B cell (primary cell): ENCODE measurements at regions not wholly inside any gene's neighbourhood (a gene's known extent, or its start where the extent isn't known, plus 50 kb on each side); places are given as distances from the start of the nearest gene placed in this dataset.
"Not testable (repeated sequence)": the region's sequence is repeated elsewhere in the genome, so short reads cannot be mapped to it uniquely, and the experiment has no call there.

Experiments
- ATAC-seq: fragments of 200-7000 bp; cut with Tn5 transposase; one replicate; pipeline ENCODE4 v1.10.0; 2021; ENCODE audit warnings: low read depth, mild to moderate bottlenecking, moderate number of reproducible peaks, moderate library complexity
- CTCF ChIA-PET: fragments of 350-600 bp; sonication (Branson Sonifier 250); formaldehyde crosslinking; loops from one replicate; lab custom pipeline; 2021; ENCODE audit warnings: antibody characterized with exemption, inconsistent platforms; lab: Charles Lee
- POLR2A ChIA-PET: fragments of 350-600 bp; sonication (Branson Sonifier 250); formaldehyde crosslinking; loops from one replicate; lab custom pipeline; 2021; ENCODE audit warnings: antibody characterized with exemption; lab: Charles Lee
- DNase-seq: peaks from one replicate; pipeline ENCODE4 v3.0.0; 2013
- H2AFZ ChIP-seq: 2 replicates; pipeline ENCODE4 v1.6.1; 2012; ENCODE audit warnings: mild to moderate bottlenecking, low read depth, low read length; ENCODE audit not compliant: insufficient read depth, poor library complexity, severe bottlenecking
- H3K27ac ChIP-seq, 2 donors: 1 replicate in 1 of 2; 2 replicates in 1 of 2; pipeline ENCODE4 v1.5.1; 2012 to 2013; ENCODE audit warnings: low read length in 2 of 2, mild to moderate bottlenecking in 2 of 2, moderate library complexity in 1 of 2
- H3K27me3 ChIP-seq, 4 experiments: fragments of 200-600 bp in 1 of 4; sonication (generic) in 1 of 4; replicated peaks in 1 of 4; 1 replicate in 2 of 4; 2 replicates in 2 of 4; pipeline versions ENCODE4 v1.6.1 to v1.7.0; 2013 to 2016; ENCODE audit warnings: low read length in 3 of 4, mild to moderate bottlenecking in 2 of 4, mixed read lengths in 1 of 4, moderate library complexity in 1 of 4; ENCODE audit not compliant: insufficient read depth in 4 of 4, control insufficient read depth in 3 of 4; ENCODE audit errors: control extremely low read depth in 1 of 4
- H3K36me3 ChIP-seq, 2 experiments: replicated peaks in 1 of 2; 1 replicate in 1 of 2; 2 replicates in 1 of 2; pipeline versions ENCODE4 v1.6.1 to v1.7.1; 2013; ENCODE audit warnings: low read length in 1 of 2; ENCODE audit not compliant: insufficient read depth in 2 of 2, control insufficient read depth in 1 of 2; ENCODE audit errors: control extremely low read depth in 1 of 2, extremely low read depth in 1 of 2
- H3K4me1 ChIP-seq, 2 donors: fragments of 200-600 bp in 1 of 2; sonication (generic) in 1 of 2; 1 replicate in 1 of 2; 2 replicates in 1 of 2; pipeline versions ENCODE4 v1.5.1 to v1.6.1; 2013 to 2017; ENCODE audit warnings: low read length in 2 of 2; ENCODE audit not compliant: control insufficient read depth in 2 of 2, insufficient read depth in 2 of 2
- H3K4me2 ChIP-seq: replicated peaks from 2 replicates; pipeline ENCODE3; 2012; ENCODE audit warnings: mild to moderate bottlenecking, low read depth, low read length; ENCODE audit not compliant: poor library complexity, severe bottlenecking
- H3K4me3 ChIP-seq, 5 experiments: fragments of 200-600 bp in 1 of 5; sonication (generic) in 1 of 5; 1 replicate in 3 of 5; 2 replicates in 2 of 5; pipeline versions ENCODE4 v1.5.1 to v1.7.0; 2011 to 2016; ENCODE audit warnings: low read length in 4 of 5, mild to moderate bottlenecking in 4 of 5, low read depth in 2 of 5, control low read depth in 1 of 5, moderate library complexity in 1 of 5; ENCODE audit not compliant: insufficient read depth in 1 of 5; ENCODE audit errors: control extremely low read depth in 1 of 5, extremely low read depth in 1 of 5
- H3K79me2 ChIP-seq: fragments of 200-600 bp; sonication (generic); one replicate; pipeline ENCODE4 v1.6.0; 2016; ENCODE audit warnings: low read length; ENCODE audit not compliant: control insufficient read depth, insufficient read depth
- H3K9ac ChIP-seq: fragments of 200-600 bp; sonication (generic); 2 replicates; pipeline ENCODE4 v1.6.1; 2017; ENCODE audit warnings: mild to moderate bottlenecking, low read length, moderate library complexity
- H3K9me3 ChIP-seq, 3 donors: one replicate each; pipeline versions ENCODE4 v1.6.1 to v1.7.1; 2013; ENCODE audit warnings: low read length in 2 of 3; ENCODE audit not compliant: control insufficient read depth in 2 of 3, insufficient read depth in 1 of 3; ENCODE audit errors: control extremely low read depth in 1 of 3
- H4K20me1 ChIP-seq: 2 replicates; pipeline ENCODE4 v1.6.0; 2012; ENCODE audit warnings: mild to moderate bottlenecking, low read length; ENCODE audit not compliant: insufficient read depth, control insufficient read depth, poor library complexity, severe bottlenecking
- H3K27ac Mint-ChIP-seq: one replicate; pipeline ENCODE4 v1.8.0; 2021; ENCODE audit warnings: mixed read lengths
- H3K27me3 Mint-ChIP-seq: one replicate; pipeline ENCODE4 v1.8.0; 2021; ENCODE audit warnings: mixed read lengths
- H3K4me1 Mint-ChIP-seq: one replicate; pipeline ENCODE4 v1.8.0; 2021; ENCODE audit warnings: mixed read lengths
- H3K4me3 Mint-ChIP-seq: one replicate; pipeline ENCODE4 v1.8.0; 2021; ENCODE audit warnings: mixed read lengths
- H3K9me3 Mint-ChIP-seq: one replicate; pipeline ENCODE4 v1.8.0; 2022; ENCODE audit warnings: mixed read lengths; ENCODE audit not compliant: insufficient read depth
- WGBS: methylation state at CpG from one replicate; pipeline ENCODE4 v1.1.5; 2013; ENCODE audit warnings: missing lambda C conversion rate; ENCODE audit not compliant: insufficient coverage; 5-methylcytosine and 5-hydroxymethylcytosine counted together
- intact Hi-C: fragments of 100-400 bp; cut with micrococcal nuclease; formaldehyde crosslinking; loops from one replicate; pipeline ENCODE4 v1.10.0; 2022

DNA sequence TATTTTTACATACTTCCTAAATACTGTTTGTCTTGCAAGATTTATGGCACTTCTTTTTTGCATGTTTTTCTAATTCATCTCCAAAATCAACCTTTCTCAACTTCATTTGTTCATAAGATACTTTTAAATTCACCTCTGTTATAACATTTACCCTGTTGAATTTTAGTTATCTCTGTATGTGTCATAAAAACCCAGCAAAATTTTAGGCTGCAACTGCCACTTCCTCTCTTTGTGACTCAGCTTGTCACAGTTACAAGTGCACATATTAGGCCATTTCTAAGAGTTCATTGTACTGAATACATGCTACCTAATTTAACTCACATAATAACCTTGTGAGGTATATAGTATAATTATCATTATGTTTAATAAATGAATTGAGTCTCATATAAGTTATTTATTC is 1023.0 kb upstream of the DEFB115 start:
- H3K27ac ChIP-seq, H3K9ac ChIP-seq, H3K36me3 ChIP-seq, H3K4me2 ChIP-seq, H3K9me3 Mint-ChIP-seq, H2AFZ ChIP-seq, CTCF ChIA-PET, POLR2A ChIA-PET, H3K4me3 Mint-ChIP-seq, DNase-seq, H3K27me3 Mint-ChIP-seq, H3K4me3 ChIP-seq, ATAC-seq, H4K20me1 ChIP-seq, H3K4me1 Mint-ChIP-seq, H3K79me2 ChIP-seq, H3K27ac Mint-ChIP-seq, H3K4me1 ChIP-seq, H3K9me3 ChIP-seq, H3K27me3 ChIP-seq, intact Hi-C loops: not testable (repeated sequence)

DNA sequence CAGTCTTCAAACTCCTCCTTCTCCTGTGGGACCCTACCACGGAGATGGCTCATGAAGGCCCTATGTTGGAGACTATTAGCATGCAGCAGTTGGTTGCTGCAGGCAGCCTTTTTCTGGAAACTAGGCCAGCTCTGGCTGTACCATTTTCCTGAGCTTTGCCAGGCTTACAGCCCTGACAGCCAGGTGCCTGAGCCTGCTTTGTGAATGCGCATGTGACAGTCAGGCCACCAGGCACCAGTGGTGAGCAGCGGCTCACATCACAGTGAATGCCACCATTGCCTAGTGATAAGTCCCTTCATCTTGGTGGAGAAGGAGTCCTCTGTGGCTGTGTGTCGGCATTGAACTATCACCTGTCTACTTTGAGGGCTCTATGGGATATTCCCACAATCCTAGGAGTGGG is 982.4 kb upstream of the DEFB115 start:
- H3K27ac Mint-ChIP-seq, H3K4me3 ChIP-seq, H3K9ac ChIP-seq, H3K79me2 ChIP-seq, POLR2A ChIA-PET, H3K4me1 Mint-ChIP-seq, H3K4me3 Mint-ChIP-seq, H2AFZ ChIP-seq, H3K9me3 ChIP-seq, H3K4me2 ChIP-seq, CTCF ChIA-PET, H4K20me1 ChIP-seq, H3K27ac ChIP-seq, ATAC-seq, H3K9me3 Mint-ChIP-seq, DNase-seq, H3K27me3 ChIP-seq, H3K27me3 Mint-ChIP-seq, H3K36me3 ChIP-seq, H3K4me1 ChIP-seq: not testable (repeated sequence)
- intact Hi-C loops = loop anchor here (10.0 kb wide), 1 partner anchor 680 kb away; no protein-coding TSS in a partner anchor
- 100% methylated on average over 2 of the region's 4 CpGs for WGBS
